ENCODE measurements at regions not wholly inside any gene's neighbourhood (a gene's known extent, or its start where the extent isn't known, plus 50 kb on each side); places are given as distances from the start of the nearest gene placed in this dataset.

DNA sequence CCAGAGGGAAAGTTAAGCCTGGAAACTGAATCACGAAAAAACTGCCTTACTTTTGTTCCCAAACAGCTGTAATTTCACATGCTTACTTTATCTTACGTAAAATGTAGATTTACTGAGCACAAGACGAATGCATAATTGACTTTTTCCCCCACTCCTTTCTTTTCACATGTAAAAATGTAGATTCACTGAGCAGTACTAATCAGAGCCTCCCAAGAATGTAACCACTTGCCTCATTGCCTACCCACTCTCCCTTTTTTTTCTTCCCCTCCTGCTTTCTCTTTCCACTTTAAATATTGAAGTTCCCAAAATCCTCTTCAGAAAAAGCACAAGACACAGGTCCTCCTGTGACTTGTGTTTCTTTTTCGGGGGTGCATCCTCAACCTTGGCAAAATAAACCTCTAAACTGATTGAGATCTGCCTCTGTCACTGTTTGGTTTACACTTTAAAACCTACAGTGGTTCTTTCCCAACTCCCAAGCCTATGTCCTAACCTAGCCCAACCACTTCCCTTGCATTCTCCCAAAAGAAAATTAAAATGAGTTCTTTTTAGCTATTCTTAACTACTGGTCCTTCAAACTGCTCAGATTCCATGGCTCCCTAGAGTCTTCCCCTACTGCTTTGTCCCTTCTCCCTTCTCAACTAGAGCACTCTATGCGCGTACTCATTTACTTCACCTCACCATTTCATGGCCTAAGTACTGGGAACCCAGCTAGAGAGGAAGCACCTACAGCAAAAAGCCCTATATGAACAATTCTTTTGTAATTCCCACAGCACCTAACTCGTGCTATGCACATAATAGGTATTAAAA lies 236.6 kb upstream of the MKLN1 start:
- WGBS (ENCODE audit: insufficient coverage): 94% methylated on average over 6 of the region's 7 CpGs
- POLR2A ChIA-PET: no interaction called here
- H3K27me3 ChIP-seq (replicated peaks in 2 of 5; ENCODE audit: control insufficient read depth in 4 of 5, insufficient read depth in 5 of 5, low read length in 4 of 5): no peaks in the 10 kb centered on the region
- CTCF ChIA-PET: interaction anchor here (1.0 kb wide), 1 partner anchor 22 kb away, joined by 3 read pairs; no protein-coding TSS in a partner anchor
- peaks cover 0 to 7% (median 0%) of the 10 kb centered on the region in 4 experiments for H3K4me1 ChIP-seq (ENCODE audit: control extremely low read depth in 1 of 4, control insufficient read depth in 4 of 4, insufficient read depth in 4 of 4, low read length in 3 of 4)
- peaks cover 2 to 7% (median 4%) of the 10 kb centered on the region in 4 experiments for H3K36me3 ChIP-seq (ENCODE audit: control insufficient read depth in 4 of 4, insufficient read depth in 4 of 4, low read length in 3 of 4)
- no peaks in the 10 kb centered on the region for H3K9me3 ChIP-seq (ENCODE audit: control extremely low read depth in 1 of 5, control insufficient read depth in 4 of 5, insufficient read depth in 2 of 5, low read depth in 1 of 5, low read length in 4 of 5)
- no peak for DNase-seq
- H3K27ac ChIP-seq (ENCODE audit: insufficient read depth in 1 of 2, low read depth in 1 of 2, low read length in 2 of 2, poor library complexity in 1 of 2, severe bottlenecking in 2 of 2): no peak overlapping the region
- no peak overlapping the region for H3K4me3 ChIP-seq (ENCODE audit: control insufficient read depth in 1 of 7, extremely low read depth in 1 of 7, insufficient read depth in 4 of 7, low read depth in 2 of 7, low read length in 6 of 7)

DNA sequence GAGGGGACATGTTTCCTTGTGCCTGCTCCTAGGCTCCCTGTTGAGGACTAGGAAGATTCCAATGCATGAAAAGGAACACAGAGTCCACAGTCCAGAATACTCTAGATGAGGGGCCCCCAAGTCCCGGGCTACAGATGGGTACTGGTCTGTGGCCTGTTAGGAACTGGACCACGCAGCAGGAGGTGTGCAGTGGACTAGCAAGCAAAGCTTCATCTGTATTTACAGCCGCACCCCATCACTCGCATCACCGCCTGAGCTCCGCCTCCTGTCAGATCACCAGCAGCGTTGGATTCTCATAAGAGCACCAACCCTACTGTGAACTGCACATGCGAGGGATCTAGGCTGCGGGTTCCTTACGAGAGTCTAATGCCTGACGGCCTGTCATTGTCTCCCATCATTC lies 233.0 kb upstream of the MKLN1 start:
- CTCF ChIA-PET: interaction anchor here (0.9 kb wide), 1 partner anchor 26 kb away, joined by 3 read pairs; no protein-coding TSS in a partner anchor
- Histone ChIP-seq H3K9me3 (ENCODE audit: control extremely low read depth in 1 of 5, control insufficient read depth in 4 of 5, insufficient read depth in 2 of 5, low read depth in 1 of 5, low read length in 4 of 5) (no peaks in the 10 kb centered on the region), H3K36me3 (ENCODE audit: control insufficient read depth in 4 of 4, insufficient read depth in 4 of 4, low read length in 3 of 4) (peaks cover 0 to 10% (median 6%) of the 10 kb centered on the region in 4 experiments), H3K27ac (ENCODE audit: insufficient read depth in 1 of 2, low read depth in 1 of 2, low read length in 2 of 2, poor library complexity in 1 of 2, severe bottlenecking in 2 of 2) (no peak overlapping the region), H3K27me3 (replicated peaks in 2 of 5; ENCODE audit: control insufficient read depth in 4 of 5, insufficient read depth in 5 of 5, low read length in 4 of 5) (no peaks in the 10 kb centered on the region), H3K4me1 (ENCODE audit: control extremely low read depth in 1 of 4, control insufficient read depth in 4 of 4, insufficient read depth in 4 of 4, low read length in 3 of 4) (peaks cover 0 to 7% (median 1%) of the 10 kb centered on the region in 4 experiments), H3K4me3 (ENCODE audit: control insufficient read depth in 1 of 7, extremely low read depth in 1 of 7, insufficient read depth in 4 of 7, low read depth in 2 of 7, low read length in 6 of 7) (no peak overlapping the region)
- no peak for DNase-seq
- POLR2A ChIA-PET: no interaction called here
- WGBS (ENCODE audit: insufficient coverage): 99% methylated on average over 9 of the region's 11 CpGs

DNA sequence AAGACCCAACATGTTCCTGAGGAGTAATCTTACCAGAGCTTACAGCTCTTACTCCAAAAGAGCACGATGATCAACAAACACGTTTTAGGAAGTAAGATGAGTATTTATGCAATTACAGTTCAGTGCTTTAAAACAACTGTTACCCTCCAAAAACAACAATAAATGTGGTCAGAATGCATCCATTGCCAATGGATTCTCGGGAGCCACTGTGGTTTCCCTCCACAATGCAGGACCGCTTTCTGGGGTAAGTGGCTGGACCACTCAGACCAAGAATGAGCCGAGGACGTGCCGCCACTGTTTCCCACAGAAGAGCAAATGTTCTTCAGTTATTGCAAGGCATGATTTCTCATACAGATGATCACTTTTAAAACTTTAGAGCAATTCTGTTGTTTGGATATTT lies 232.3 kb upstream of the MKLN1 start:
- WGBS (ENCODE audit: insufficient coverage): 95% methylated on average over 2 of the region's 7 CpGs
- Histone ChIP-seq H3K4me3 (ENCODE audit: control insufficient read depth in 1 of 7, extremely low read depth in 1 of 7, insufficient read depth in 4 of 7, low read depth in 2 of 7, low read length in 6 of 7) (no peak overlapping the region), H3K27me3 (replicated peaks in 2 of 5; ENCODE audit: control insufficient read depth in 4 of 5, insufficient read depth in 5 of 5, low read length in 4 of 5) (no peaks in the 10 kb centered on the region), H3K36me3 (ENCODE audit: control insufficient read depth in 4 of 4, insufficient read depth in 4 of 4, low read length in 3 of 4) (peaks cover 4 to 13% (median 7%) of the 10 kb centered on the region in 4 experiments), H3K9me3 (ENCODE audit: control extremely low read depth in 1 of 5, control insufficient read depth in 4 of 5, insufficient read depth in 2 of 5, low read depth in 1 of 5, low read length in 4 of 5) (no peaks in the 10 kb centered on the region), H3K4me1 (ENCODE audit: control extremely low read depth in 1 of 4, control insufficient read depth in 4 of 4, insufficient read depth in 4 of 4, low read length in 3 of 4) (peaks cover 0 to 4% (median 1%) of the 10 kb centered on the region in 4 experiments), H3K27ac (ENCODE audit: insufficient read depth in 1 of 2, low read depth in 1 of 2, low read length in 2 of 2, poor library complexity in 1 of 2, severe bottlenecking in 2 of 2) (no peak overlapping the region)
- POLR2A ChIA-PET: no interaction called here
- CTCF ChIA-PET: interaction anchor here (0.9 to 1.0 kb wide), 2 partner anchors 10 to 27 kb away, joined by 3 read pairs; no protein-coding TSS in a partner anchor
- DNase-seq: no peak

DNA sequence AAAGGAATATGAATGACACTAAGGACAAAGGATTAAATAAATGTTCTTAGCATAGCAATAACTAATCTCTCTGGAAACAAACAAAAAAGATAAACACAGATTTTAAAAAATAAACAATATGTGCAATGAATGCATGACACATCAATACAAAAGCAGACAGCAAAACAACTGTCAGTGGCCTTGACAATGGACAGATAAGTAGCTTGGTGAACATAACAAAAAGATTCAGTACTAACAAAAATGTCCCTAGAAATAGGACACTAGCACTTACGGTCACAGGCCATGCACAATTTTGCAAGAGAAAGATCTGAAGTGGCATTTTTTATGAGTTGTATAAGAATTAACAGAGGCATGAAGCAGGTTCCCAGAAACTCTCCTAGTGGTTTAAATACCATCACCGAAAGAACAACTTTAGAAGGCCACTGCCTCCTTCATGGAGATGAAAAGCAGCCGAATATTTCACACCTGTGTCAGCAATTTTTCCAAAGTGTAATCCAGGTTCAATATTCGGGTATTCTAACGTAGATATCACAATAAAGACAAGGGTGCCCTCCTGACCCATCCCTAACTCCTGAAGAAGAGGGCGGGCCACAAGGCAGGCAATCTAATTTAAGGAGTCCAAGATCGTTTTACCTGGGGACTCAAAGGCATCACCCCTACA lies 231.3 kb upstream of the MKLN1 start:
- H3K27me3 ChIP-seq (replicated peaks in 2 of 5; ENCODE audit: control insufficient read depth in 4 of 5, insufficient read depth in 5 of 5, low read length in 4 of 5): no peaks in the 10 kb centered on the region
- no peak for DNase-seq
- peaks cover 4 to 13% (median 7%) of the 10 kb centered on the region in 4 experiments for H3K36me3 ChIP-seq (ENCODE audit: control insufficient read depth in 4 of 4, insufficient read depth in 4 of 4, low read length in 3 of 4)
- ChIA-PET CTCF (interaction anchor here (0.7 to 0.9 kb wide), 2 partner anchors 10 to 1487 kb away, joined by 3 read pairs; no protein-coding TSS in a partner anchor), POLR2A (interaction anchor here (0.6 kb wide), 1 partner anchor 112 kb away, joined by 3 read pairs; no protein-coding TSS in a partner anchor)
- WGBS (ENCODE audit: insufficient coverage): 96% methylated on average over 7 of the region's 7 CpGs
- no peak overlapping the region for H3K27ac ChIP-seq (ENCODE audit: insufficient read depth in 1 of 2, low read depth in 1 of 2, low read length in 2 of 2, poor library complexity in 1 of 2, severe bottlenecking in 2 of 2)
- H3K4me3 ChIP-seq (ENCODE audit: control insufficient read depth in 1 of 7, extremely low read depth in 1 of 7, insufficient read depth in 4 of 7, low read depth in 2 of 7, low read length in 6 of 7): no peak overlapping the region
- H3K4me1 ChIP-seq (ENCODE audit: control extremely low read depth in 1 of 4, control insufficient read depth in 4 of 4, insufficient read depth in 4 of 4, low read length in 3 of 4): peaks cover 0 to 3% (median under 1%) of the 10 kb centered on the region in 4 experiments
- no peaks in the 10 kb centered on the region for H3K9me3 ChIP-seq (ENCODE audit: control extremely low read depth in 1 of 5, control insufficient read depth in 4 of 5, insufficient read depth in 2 of 5, low read depth in 1 of 5, low read length in 4 of 5)

DNA sequence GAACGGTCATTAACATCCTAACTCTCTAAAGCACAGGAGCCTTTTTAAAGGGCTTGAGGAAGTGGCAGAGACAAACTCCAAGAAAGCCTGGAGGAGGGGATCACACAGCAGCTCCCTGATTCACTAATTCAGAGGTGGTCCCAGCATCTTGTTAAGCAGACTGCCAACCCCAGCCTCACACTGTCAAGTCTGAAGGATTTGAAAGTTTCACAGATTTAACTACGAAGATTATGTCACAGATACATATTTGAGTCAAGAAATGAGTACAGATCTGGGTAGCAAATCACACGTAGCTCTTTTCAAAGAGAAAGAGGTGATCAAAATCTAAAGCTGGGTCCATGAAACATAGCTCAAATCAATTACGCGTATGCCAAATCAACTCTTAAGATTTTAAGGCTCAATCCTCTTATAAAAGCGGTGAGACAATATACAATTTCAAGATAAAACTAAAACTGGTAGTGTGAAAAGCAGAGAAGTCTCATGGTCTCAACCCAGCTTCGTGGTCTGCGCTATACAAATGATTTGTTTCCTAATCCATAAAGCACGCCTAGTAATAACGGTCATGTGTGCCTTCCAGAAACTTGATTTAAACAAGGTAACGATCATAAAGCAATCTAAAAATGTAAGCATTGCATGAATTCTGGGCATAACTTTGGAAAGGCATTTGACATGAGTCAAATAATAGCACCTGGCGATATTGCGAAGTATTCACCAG lies 229.9 kb upstream of the MKLN1 start:
- Histone ChIP-seq H3K4me1 (ENCODE audit: control extremely low read depth in 1 of 4, control insufficient read depth in 4 of 4, insufficient read depth in 4 of 4, low read length in 3 of 4) (peaks cover 0 to 3% (median under 1%) of the 10 kb centered on the region in 4 experiments), H3K36me3 (ENCODE audit: control insufficient read depth in 4 of 4, insufficient read depth in 4 of 4, low read length in 3 of 4) (peaks cover 4 to 13% (median 11%) of the 10 kb centered on the region in 4 experiments), H3K27ac (ENCODE audit: insufficient read depth in 1 of 2, low read depth in 1 of 2, low read length in 2 of 2, poor library complexity in 1 of 2, severe bottlenecking in 2 of 2) (no peak overlapping the region), H3K27me3 (replicated peaks in 2 of 5; ENCODE audit: control insufficient read depth in 4 of 5, insufficient read depth in 5 of 5, low read length in 4 of 5) (no peaks in the 10 kb centered on the region), H3K4me3 (ENCODE audit: control insufficient read depth in 1 of 7, extremely low read depth in 1 of 7, insufficient read depth in 4 of 7, low read depth in 2 of 7, low read length in 6 of 7) (no peak overlapping the region), H3K9me3 (ENCODE audit: control extremely low read depth in 1 of 5, control insufficient read depth in 4 of 5, insufficient read depth in 2 of 5, low read depth in 1 of 5, low read length in 4 of 5) (no peaks in the 10 kb centered on the region)
- no peak for DNase-seq
- POLR2A ChIA-PET: no interaction called here
- CTCF ChIA-PET: no interaction called here
- WGBS (ENCODE audit: insufficient coverage): 91% methylated on average over 10 of the region's 13 CpGs

DNA sequence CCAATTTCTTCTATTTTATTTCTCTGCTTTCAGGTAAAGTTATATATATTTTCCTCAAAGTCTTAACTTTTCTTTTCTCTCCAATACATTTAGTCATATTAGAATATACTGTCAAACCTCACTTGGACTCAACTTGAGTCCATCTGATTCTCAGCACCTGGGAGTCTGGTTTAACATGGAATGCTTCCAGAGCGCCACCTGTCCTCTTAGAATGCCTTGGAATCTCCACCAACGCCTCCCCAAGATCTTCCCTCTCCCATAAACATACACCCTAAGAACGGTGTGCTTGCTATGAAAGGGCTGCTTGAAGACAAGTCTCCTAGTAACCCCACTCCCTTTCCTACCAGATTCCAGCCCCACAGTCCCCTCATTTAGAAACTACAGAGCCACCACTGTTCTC lies 229.1 kb upstream of the MKLN1 start:
- peaks cover 4 to 15% (median 11%) of the 10 kb centered on the region in 4 experiments for H3K36me3 ChIP-seq (ENCODE audit: control insufficient read depth in 4 of 4, insufficient read depth in 4 of 4, low read length in 3 of 4)
- no peak for DNase-seq
- no peak overlapping the region for H3K27ac ChIP-seq (ENCODE audit: insufficient read depth in 1 of 2, low read depth in 1 of 2, low read length in 2 of 2, poor library complexity in 1 of 2, severe bottlenecking in 2 of 2)
- H3K4me1 ChIP-seq (ENCODE audit: control extremely low read depth in 1 of 4, control insufficient read depth in 4 of 4, insufficient read depth in 4 of 4, low read length in 3 of 4): peaks cover 0 to 4% (median 1%) of the 10 kb centered on the region in 4 experiments
- ChIA-PET POLR2A (no interaction called here), CTCF (no interaction called here)
- H3K9me3 ChIP-seq (ENCODE audit: control extremely low read depth in 1 of 5, control insufficient read depth in 4 of 5, insufficient read depth in 2 of 5, low read depth in 1 of 5, low read length in 4 of 5): no peaks in the 10 kb centered on the region
- H3K27me3 ChIP-seq (replicated peaks in 2 of 5; ENCODE audit: control insufficient read depth in 4 of 5, insufficient read depth in 5 of 5, low read length in 4 of 5): no peaks in the 10 kb centered on the region
- 100% methylated on average over 1 of the region's 3 CpGs for WGBS (ENCODE audit: insufficient coverage)
- no peak overlapping the region for H3K4me3 ChIP-seq (ENCODE audit: control insufficient read depth in 1 of 7, extremely low read depth in 1 of 7, insufficient read depth in 4 of 7, low read depth in 2 of 7, low read length in 6 of 7)
